Esophagus muscularis mucosa (tissue), 3 donors: ENCODE measurements at regions not wholly inside any gene's neighbourhood (a gene's known extent, or its start where the extent isn't known, plus 50 kb on each side); places are given as distances from the start of the nearest gene placed in this dataset.

ENCODE experiments used
- CTCF ChIP-seq, 3 experiments: fragments of 200-600 bp in 2 of 3; fragments of 450-650 bp in 1 of 3; sonication (generic) in 2 of 3; IDR thresholded peaks; one replicate each; pipeline ENCODE4 v1.5.1; 2017 to 2019; ENCODE audit warnings: antibody characterized with exemption in 3 of 3, mild to moderate bottlenecking in 2 of 3, moderate library complexity in 1 of 3
- POLR2A ChIP-seq: fragments of 450-650 bp; IDR thresholded peaks from one replicate; pipeline ENCODE4 v1.6.1; 2017; ENCODE audit warnings: antibody characterized with exemption, moderate library complexity, mild to moderate bottlenecking, low read depth

GRCh38 chr9:82613498-82613897, 449.4 kb downstream of the RASEF start:
- TF ChIP-seq CTCF (IDR thresholded peaks at IDR 0.05) (no peak), POLR2A (no peak)
